Jurkat, Clone E6-1 (cell line): ENCODE measurements at regions not wholly inside any gene's neighbourhood (a gene's known extent, or its start where the extent isn't known, plus 50 kb on each side); places are given as distances from the start of the nearest gene placed in this dataset.

Experiments used
- DNase-seq: peaks from one replicate; pipeline ENCODE4 v3.0.0-alpha.2; 2011; ENCODE audit warnings: low read depth, low spot score
- H3K4me3 ChIP-seq: 2 replicates; pipeline ENCODE4 v1.5.1; 2011; ENCODE audit warnings: mild to moderate bottlenecking, low read length, control low read depth, moderate library complexity

GRCh38 chr2:172198908-172199307 lies 96.2 kb upstream of the DLX2 start:
- no peak for DNase-seq
- H3K4me3 ChIP-seq = no peak overlapping the region

GRCh38 chr2:172200495-172201085 lies 97.9 kb upstream of the DLX2 start:
- no peak for DNase-seq
- no peak overlapping the region for H3K4me3 ChIP-seq

- no peak for DNase-seq
- no peak overlapping the region for H3K4me3 ChIP-seq
These were observed 101.6 kb upstream of the DLX2 start for GRCh38 chr2:172204309-172204708.

GRCh38 chr2:172204762-172205161 lies 102.1 kb upstream of the DLX2 start:
- no peak for DNase-seq

GRCh38 chr2:172205292-172205691 lies 102.6 kb upstream of the DLX2 start:
- DNase-seq = no peak
- H3K4me3 ChIP-seq = no peak overlapping the region

More at GRCh38 chr2:172204762-172205161, 102.1 kb upstream of the DLX2 start:
- no peak overlapping the region for H3K4me3 ChIP-seq

GRCh38 chr2:172207911-172208310 lies 105.2 kb upstream of the DLX2 start:
- DNase-seq = no peak
- no peak overlapping the region for H3K4me3 ChIP-seq

- DNase-seq = no peak
- no peak overlapping the region for H3K4me3 ChIP-seq
These were observed 106.2 kb upstream of the DLX2 start for GRCh38 chr2:172208791-172209325.

- H3K4me3 ChIP-seq = no peak overlapping the region
- DNase-seq = no peak
These were observed 107.9 kb upstream of the DLX2 start for GRCh38 chr2:172210599-172210998.

GRCh38 chr2:172211512-172211911 lies 108.8 kb upstream of the DLX2 start:
- H3K4me3 ChIP-seq = no peak overlapping the region
- DNase-seq = no peak

- H3K4me3 ChIP-seq = no peak overlapping the region
- DNase-seq = peak; percentile 65
These were observed 110.6 kb upstream of the DLX2 start for GRCh38 chr2:172213116-172213860.

GRCh38 chr2:172214252-172214651 lies 111.6 kb upstream of the DLX2 start:
- H3K4me3 ChIP-seq = no peak overlapping the region
- DNase-seq = no peak

- no peak for DNase-seq
- H3K4me3 ChIP-seq = no peak overlapping the region
These were observed 112.7 kb upstream of the DLX2 start for GRCh38 chr2:172215172-172215935.

- no peak overlapping the region for H3K4me3 ChIP-seq
- no peak for DNase-seq
These were observed 113.2 kb upstream of the DLX2 start for GRCh38 chr2:172215936-172216335.

GRCh38 chr2:172216477-172216876 lies 113.8 kb upstream of the DLX2 start:
- no peak overlapping the region for H3K4me3 ChIP-seq
- no peak for DNase-seq

GRCh38 chr2:172219201-172219600 lies 116.5 kb upstream of the DLX2 start:
- no peak for DNase-seq
- H3K4me3 ChIP-seq = no peak overlapping the region

GRCh38 chr2:172220121-172220520 lies 117.4 kb upstream of the DLX2 start:
- no peak overlapping the region for H3K4me3 ChIP-seq
- DNase-seq = no peak

GRCh38 chr2:172223601-172224054 lies 120.9 kb upstream of the DLX2 start:
- no peak for DNase-seq

GRCh38 chr2:172225786-172226185 lies 123.1 kb upstream of the DLX2 start:
- H3K4me3 ChIP-seq = no peak overlapping the region
- no peak for DNase-seq

More at GRCh38 chr2:172223601-172224054, 120.9 kb upstream of the DLX2 start:
- H3K4me3 ChIP-seq = no peak overlapping the region

- no peak overlapping the region for H3K4me3 ChIP-seq
- peak; percentile 71 for DNase-seq
These were observed 123.8 kb upstream of the DLX2 start for GRCh38 chr2:172226244-172227061.
